H1 (cell line): ENCODE measurements at regions not wholly inside any gene's neighbourhood (a gene's known extent, or its start where the extent isn't known, plus 50 kb on each side); places are given as distances from the start of the nearest gene placed in this dataset.

Experiments used
- CEBPB ChIP-seq: IDR thresholded peaks from 2 replicates; pipeline ENCODE4 v1.6.1; 2012; ENCODE audit warnings: low read depth, low read length
- CREB1 ChIP-seq: IDR thresholded peaks from 2 replicates; pipeline ENCODE4 v1.6.1; 2012; ENCODE audit warnings: inconsistent platforms
- CTCF ChIP-seq, 3 experiments: IDR thresholded peaks; 1 replicate in 2 of 3; 2 replicates in 1 of 3; pipeline versions ENCODE4 v1.5.1 to v1.6.1; 2011; ENCODE audit warnings: low read length in 3 of 3, mild to moderate bottlenecking in 3 of 3, inconsistent platforms in 2 of 3, low read depth in 1 of 3, moderate library complexity in 1 of 3; ENCODE audit not compliant: insufficient read depth in 1 of 3; ENCODE audit errors: control extremely low read depth in 1 of 3
- EP300 ChIP-seq, 2 experiments: IDR thresholded peaks; 1 replicate in 1 of 2; 2 replicates in 1 of 2; pipeline ENCODE4 v1.6.1; 2011 to 2012; ENCODE audit warnings: low read depth in 2 of 2, low read length in 2 of 2, mild to moderate bottlenecking in 2 of 2, borderline replicate concordance in 1 of 2, inconsistent platforms in 1 of 2, moderate library complexity in 1 of 2
- POLR2A ChIP-seq, 2 experiments: IDR thresholded peaks; 1 replicate in 1 of 2; 2 replicates in 1 of 2; pipeline ENCODE4 v1.6.1; 2011; ENCODE audit warnings: low read depth in 2 of 2, low read length in 2 of 2, mild to moderate bottlenecking in 2 of 2; ENCODE audit errors: control extremely low read depth in 1 of 2
- POLR2AphosphoS5 ChIP-seq: IDR thresholded peaks from 2 replicates; pipeline ENCODE4 v1.6.1; 2011; ENCODE audit warnings: low read depth, low read length
- RAD21 ChIP-seq, 2 experiments: IDR thresholded peaks in 1 of 2; conservative IDR thresholded peaks in 1 of 2; 2 replicates each; pipeline ENCODE4 v1.6.1; 2011; ENCODE audit warnings: low read depth in 2 of 2, low read length in 2 of 2, improper control_type of control experiment in 1 of 2, inconsistent platforms in 1 of 2, mild to moderate bottlenecking in 1 of 2, moderate library complexity in 1 of 2
- RBBP5 ChIP-seq: IDR thresholded peaks from 2 replicates; pipeline ENCODE4 v1.7.1; 2012; ENCODE audit warnings: low read depth, mild to moderate bottlenecking, inconsistent platforms, low read length, moderate library complexity, borderline replicate concordance
- RFX5 ChIP-seq: IDR thresholded peaks from 2 replicates; pipeline ENCODE4 v1.6.1; 2011; ENCODE audit warnings: low read depth, low read length, improper control_type of control experiment, borderline replicate concordance
- SP2 ChIP-seq: IDR thresholded peaks from 2 replicates; pipeline ENCODE4 v1.6.1; 2012; ENCODE audit warnings: mild to moderate bottlenecking, low read length, inconsistent platforms
- TCF12 ChIP-seq: IDR thresholded peaks from 2 replicates; pipeline ENCODE4 v1.6.1; 2011; ENCODE audit warnings: low read depth, mild to moderate bottlenecking, low read length
- YY1 ChIP-seq: IDR thresholded peaks from 2 replicates; pipeline ENCODE4 v1.6.1; 2011; ENCODE audit warnings: low read depth, mild to moderate bottlenecking, low read length

- TF ChIP-seq POLR2A (IDR thresholded peaks at IDR 0.05; ENCODE audit: control extremely low read depth in 1 of 2, low read depth in 2 of 2, low read length in 2 of 2), result no peak
- no peak for TF ChIP-seq TCF12
- no peak for TF ChIP-seq RBBP5
- TF ChIP-seq RFX5, result no peak
- no peak for TF ChIP-seq SP2
- no peak for TF ChIP-seq CTCF (IDR thresholded peaks at IDR 0.05; ENCODE audit: control extremely low read depth in 1 of 3, insufficient read depth in 1 of 3, low read depth in 1 of 3, low read length in 3 of 3)
- no peak for TF ChIP-seq YY1
- TF ChIP-seq RAD21 (IDR thresholded peaks at IDR 0.05 in 1 of 2, conservative IDR thresholded peaks at IDR 0.05 in 1 of 2; ENCODE audit: low read depth in 2 of 2, low read length in 2 of 2), result no peak
- no peak for TF ChIP-seq EP300 (IDR thresholded peaks at IDR 0.05; ENCODE audit: borderline replicate concordance in 1 of 2, low read depth in 2 of 2, low read length in 2 of 2)
- no peak for TF ChIP-seq POLR2AphosphoS5
- TF ChIP-seq CREB1, result no peak
- no peak for TF ChIP-seq CEBPB
Observed at GRCh38 chr20:50306478-50307423, 116.1 kb downstream of the CEBPB start.
